Posterior vena cava (tissue), 2 donors: ENCODE measurements at regions not wholly inside any gene's neighbourhood (a gene's known extent, or its start where the extent isn't known, plus 50 kb on each side); places are given as distances from the start of the nearest gene placed in this dataset.
"Not testable (repeated sequence)": the region's sequence is repeated elsewhere in the genome, so short reads cannot be mapped to it uniquely, and the experiment has no call there.

Source experiments
- DNase-seq: peaks from one replicate; pipeline ENCODE4 v3.0.0-alpha.2; 2020; ENCODE audit warnings: low spot score
- intact Hi-C, 2 donors: fragments of 100-400 bp; cut with DNase I; formaldehyde crosslinking; loops; one replicate each; pipeline versions ENCODE4 v1.14.1 to v1.14.2; 2022 to 2023
- donor health status: DM: yes; HTN: yes; CAD: no.
- donor health status: DM: yes; HTN: yes; CAD: no.

DNA sequence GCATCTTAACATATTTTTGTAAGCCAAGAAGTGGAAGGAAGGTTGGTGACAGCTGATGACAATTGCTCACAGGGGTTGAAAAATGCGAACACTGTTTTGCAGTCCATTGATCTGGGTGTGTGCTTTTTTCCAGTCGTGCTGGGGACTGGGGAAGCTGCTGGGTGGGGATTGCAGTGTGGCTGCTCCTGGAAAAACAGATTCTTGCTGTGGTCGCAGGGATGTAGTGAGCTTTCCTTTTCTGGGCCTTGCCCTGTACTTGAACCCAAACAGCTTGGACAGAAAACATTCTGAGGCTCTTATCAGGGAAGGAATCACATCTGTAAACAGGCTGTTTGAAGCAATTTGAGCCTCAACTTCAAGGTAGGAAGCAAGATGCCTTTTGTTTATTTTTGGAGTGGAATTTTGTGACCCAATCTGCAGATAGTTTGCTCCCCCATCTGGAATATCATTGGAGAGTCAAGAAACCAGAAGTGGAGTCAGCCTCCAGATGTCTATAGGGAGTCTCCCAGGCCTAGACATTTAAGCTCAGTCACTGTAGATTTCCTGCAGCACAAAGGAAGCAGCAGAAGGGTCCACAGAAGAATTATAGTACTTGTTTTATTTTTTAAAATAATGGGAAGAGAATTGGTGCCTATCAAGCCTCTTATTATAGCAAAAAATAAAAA, 279.2 kb upstream of the FERMT1 start:
- no peak for DNase-seq
- intact Hi-C loops: no loop called here

DNA sequence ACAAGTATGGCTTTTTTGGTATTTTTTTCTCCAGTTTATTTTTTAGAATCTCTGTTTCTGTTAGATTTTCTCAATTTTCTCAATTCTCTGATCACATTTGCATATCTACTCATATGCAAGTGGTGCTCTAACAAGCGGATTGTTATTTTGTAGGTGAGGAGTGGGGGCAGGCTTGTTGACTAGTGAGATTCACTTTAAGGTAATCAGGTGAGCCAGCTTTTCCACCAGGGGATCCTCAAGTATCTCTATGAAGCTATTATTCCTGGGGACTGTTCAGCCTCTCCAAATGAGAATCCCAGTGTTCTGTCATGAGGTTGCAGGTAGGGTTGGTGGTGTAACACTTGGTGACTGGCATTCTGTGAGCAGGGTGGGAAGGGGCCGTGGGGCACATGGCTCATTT, 274.3 kb upstream of the FERMT1 start:
- DNase-seq: no peak
- intact Hi-C loops: no loop called here

- DNase-seq: no peak
- intact Hi-C loops: no loop called here
Measured at GRCh38 chr20:6395695-6396094, 272.9 kb upstream of the FERMT1 start.

DNA sequence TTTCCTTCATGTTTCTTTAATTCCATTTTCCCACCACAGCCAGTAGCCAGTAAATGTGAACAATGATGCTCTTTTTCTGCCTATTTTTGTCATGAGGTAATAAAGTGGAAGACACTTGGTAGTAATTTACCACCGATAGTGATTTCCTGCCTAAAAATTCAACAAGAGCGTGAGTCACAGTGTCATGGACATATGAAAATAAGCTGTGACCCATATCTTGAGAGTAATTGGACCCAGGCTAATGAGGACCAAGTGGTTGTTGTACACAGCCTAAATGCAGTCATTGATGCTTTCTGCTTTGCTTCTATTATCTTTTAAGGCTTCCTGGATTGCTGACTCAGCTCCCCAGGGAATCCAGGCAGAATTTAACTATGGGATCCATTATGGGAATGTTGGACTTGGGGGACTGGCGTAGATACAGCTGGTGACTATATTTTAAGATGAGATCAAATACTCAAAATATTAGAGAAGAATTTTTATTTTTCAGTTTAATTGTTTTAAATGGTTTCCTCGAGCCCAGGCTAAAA, 265.9 kb upstream of the FERMT1 start:
- intact Hi-C loops: no loop called here
- DNase-seq: no peak

- intact Hi-C loops: no loop called here
- DNase-seq: no peak
Measured at GRCh38 chr20:6384956-6385486, 262.2 kb upstream of the FERMT1 start.

GRCh38 chr20:6384380-6384779, 261.6 kb upstream of the FERMT1 start:
- DNase-seq: no peak
- intact Hi-C loops: no loop called here

DNA sequence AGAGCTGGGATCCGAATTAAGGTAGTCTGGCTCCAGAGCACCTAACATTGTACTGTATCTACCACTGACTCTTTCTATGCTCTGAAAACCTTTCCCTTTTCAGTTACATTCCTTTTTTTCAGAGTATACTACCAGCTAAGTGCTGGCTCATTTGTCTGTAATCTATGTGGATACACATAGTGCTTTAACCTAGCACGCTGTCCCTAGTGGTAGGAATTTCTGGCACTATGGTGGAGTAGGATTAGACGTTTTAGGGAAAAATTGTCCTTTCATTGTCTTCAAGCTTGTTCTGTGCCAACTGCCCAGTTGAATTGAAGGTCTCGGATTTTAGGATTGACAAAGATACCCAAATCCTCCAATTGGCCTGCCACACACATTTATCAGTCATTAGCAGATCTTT, 259.1 kb upstream of the FERMT1 start:
- no peak for DNase-seq
- intact Hi-C loops: no loop called here

DNA sequence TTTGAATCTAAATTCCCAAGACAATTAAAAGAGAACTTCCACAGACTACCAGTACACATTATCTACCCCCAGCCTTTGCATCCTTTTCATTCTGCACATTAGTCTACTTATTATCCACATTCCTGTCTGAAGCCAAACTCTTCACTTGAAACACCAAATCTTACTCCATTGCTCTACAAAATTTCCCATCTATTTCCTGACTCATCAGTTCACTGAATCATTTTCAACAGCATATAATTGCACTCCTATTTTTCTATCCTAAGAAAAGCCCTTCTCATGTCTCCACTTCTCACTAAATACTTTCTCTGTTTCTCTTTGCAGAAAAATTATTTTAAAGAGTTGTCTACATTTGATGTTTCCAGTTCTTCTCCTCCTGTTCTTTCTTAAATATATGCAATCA, 239.4 kb upstream of the FERMT1 start:
- intact Hi-C loops: no loop called here

GRCh38 chr20:6360766-6361165, 237.9 kb upstream of the FERMT1 start:
- intact Hi-C loops: no loop called here
- DNase-seq: no peak

More for the DNA sequence above, 239.4 kb upstream of the FERMT1 start:
- DNase-seq: no peak

- no peak for DNase-seq
- intact Hi-C loops: no loop called here
Measured at GRCh38 chr20:6355754-6356451, 233.1 kb upstream of the FERMT1 start.

- intact Hi-C loops: no loop called here
- DNase-seq: no peak
Measured at GRCh38 chr20:6348908-6349307, 226.1 kb upstream of the FERMT1 start.

- intact Hi-C loops: no loop called here
- DNase-seq: no peak
Measured at GRCh38 chr20:6347916-6348315, 225.1 kb upstream of the FERMT1 start.

DNA sequence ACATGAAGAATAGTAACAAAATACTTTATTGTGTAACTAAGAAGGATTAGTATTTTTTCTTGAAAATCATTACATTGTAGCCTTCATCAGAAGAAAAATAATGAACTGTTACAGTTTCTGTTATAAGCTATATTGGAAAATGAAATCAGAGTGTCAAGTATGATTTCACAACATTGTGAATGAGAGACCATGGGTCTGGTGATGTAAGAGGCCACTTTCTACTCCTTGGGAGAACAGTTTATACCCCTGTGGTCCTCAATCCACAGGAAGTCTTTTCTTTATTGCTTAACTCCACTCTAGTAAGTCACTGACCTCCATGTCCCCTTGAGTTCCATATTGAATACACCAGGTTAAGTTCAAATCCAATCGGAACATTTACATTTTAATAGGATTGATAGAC, 218.7 kb upstream of the FERMT1 start:
- intact Hi-C loops: no loop called here
- no peak for DNase-seq

DNA sequence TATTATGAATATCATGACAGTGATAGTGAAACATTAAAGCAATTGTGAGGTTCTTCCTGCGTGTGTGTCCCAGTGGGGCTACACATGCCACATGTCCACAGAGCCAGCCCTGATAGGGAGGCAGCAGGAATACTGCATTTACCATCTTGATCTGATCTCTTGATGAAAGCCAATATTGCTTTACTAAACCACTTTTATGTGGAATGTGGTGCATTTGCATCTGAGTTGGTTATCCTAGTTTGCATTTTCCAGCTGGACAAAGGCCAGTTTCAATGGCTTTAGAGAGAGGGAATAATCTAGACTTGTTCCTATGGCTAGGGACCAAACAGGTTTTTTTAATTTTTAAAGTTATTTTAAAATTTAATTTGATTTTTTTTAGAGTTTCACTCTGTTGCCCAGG, 216.3 kb upstream of the FERMT1 start:
- intact Hi-C loops: no loop called here

GRCh38 chr20:6333110-6333509, 210.3 kb upstream of the FERMT1 start:
- intact Hi-C loops: no loop called here

More for the DNA sequence above, 216.3 kb upstream of the FERMT1 start:
- DNase-seq: no peak

DNA sequence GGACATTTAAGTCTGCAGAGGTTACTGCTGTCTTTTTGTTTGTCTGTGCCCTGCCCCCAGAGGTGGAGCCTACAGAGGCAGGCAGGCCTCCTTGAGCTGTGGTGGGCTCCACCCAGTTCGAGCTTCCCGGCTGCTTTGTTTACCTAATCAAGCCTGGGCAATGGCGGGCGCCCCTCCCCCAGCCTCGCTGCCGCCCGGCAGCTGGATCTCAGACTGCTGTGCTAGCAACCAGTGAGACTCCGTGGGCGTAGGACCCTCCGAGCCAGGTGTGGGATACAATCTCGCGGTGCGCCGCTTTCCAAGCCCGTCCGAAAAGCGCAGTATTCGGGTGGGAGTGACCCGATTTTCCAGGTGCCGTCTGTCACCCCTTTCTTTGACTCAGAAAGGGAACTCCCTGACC, 198.4 kb upstream of the FERMT1 start:
- intact Hi-C loops, DNase-seq: not testable (repeated sequence)

More at GRCh38 chr20:6333110-6333509, 210.3 kb upstream of the FERMT1 start:
- no peak for DNase-seq

GRCh38 chr20:6311841-6312655, 189.2 kb upstream of the FERMT1 start:
- no peak for DNase-seq
- intact Hi-C loops: no loop called here

- DNase-seq: no peak
- intact Hi-C loops: no loop called here
Measured at GRCh38 chr20:6311097-6311496, 188.3 kb upstream of the FERMT1 start.

DNA sequence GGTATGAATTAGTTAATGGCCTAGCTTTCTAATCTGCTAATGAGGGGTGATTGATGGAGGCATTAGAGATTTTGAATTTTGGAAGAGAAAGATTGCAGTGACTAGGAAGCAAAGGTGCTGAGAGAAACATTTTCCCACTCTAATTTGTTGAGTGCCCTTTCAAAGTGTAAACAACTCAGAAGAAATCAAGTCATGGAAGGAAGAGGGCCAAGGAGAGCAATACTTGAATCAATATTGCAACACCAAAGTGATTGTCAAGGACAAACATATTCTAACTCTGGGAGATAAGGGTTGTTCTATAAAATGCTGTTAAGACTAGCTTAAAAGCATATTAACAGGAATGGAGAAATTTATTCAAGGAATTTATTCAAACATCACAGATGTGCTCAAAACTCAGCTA, 182.7 kb upstream of the FERMT1 start:
- intact Hi-C loops: no loop called here
- DNase-seq: no peak

- intact Hi-C loops: no loop called here
- DNase-seq: no peak
Measured at GRCh38 chr20:6302041-6302440, 179.2 kb upstream of the FERMT1 start.
